Nephron (organoid): ENCODE measurements at regions not wholly inside any gene's neighbourhood (a gene's known extent, or its start where the extent isn't known, plus 50 kb on each side); places are given as distances from the start of the nearest gene placed in this dataset.

Experiments used
- H3K27ac Mint-ChIP-seq, 3 experiments: 2 replicates each; pipeline ENCODE4 v1.8.0; 2020; ENCODE audit warnings: mixed read lengths in 3 of 3, mild to moderate bottlenecking in 2 of 3, moderate library complexity in 1 of 3
- H3K27me3 Mint-ChIP-seq: 2 replicates; pipeline ENCODE4 v1.8.0; 2021; ENCODE audit warnings: low read depth, mild to moderate bottlenecking, moderate library complexity, mixed read lengths
- H3K36me3 Mint-ChIP-seq: 2 replicates; pipeline ENCODE4 v1.8.0; 2020; ENCODE audit warnings: low read depth, mixed read lengths
- H3K4me1 Mint-ChIP-seq: 2 replicates; pipeline ENCODE4 v1.8.0; 2020; ENCODE audit warnings: mixed read lengths
- H3K4me3 Mint-ChIP-seq, 3 experiments: 2 replicates each; pipeline ENCODE4 v1.8.0; 2020; ENCODE audit warnings: mild to moderate bottlenecking in 3 of 3, mixed read lengths in 3 of 3, moderate library complexity in 2 of 3
- H3K9me3 Mint-ChIP-seq: 2 replicates; pipeline ENCODE4 v1.8.0; 2020; ENCODE audit warnings: mixed read lengths
- CTCF ChIP-seq, 3 experiments: fragments of 200-600 bp; sonication (generic); IDR thresholded peaks; one replicate each; pipeline ENCODE4 v1.5.0; 2021; ENCODE audit warnings: antibody characterized with exemption in 3 of 3; ENCODE audit not compliant: unreplicated experiment in 3 of 3

DNA sequence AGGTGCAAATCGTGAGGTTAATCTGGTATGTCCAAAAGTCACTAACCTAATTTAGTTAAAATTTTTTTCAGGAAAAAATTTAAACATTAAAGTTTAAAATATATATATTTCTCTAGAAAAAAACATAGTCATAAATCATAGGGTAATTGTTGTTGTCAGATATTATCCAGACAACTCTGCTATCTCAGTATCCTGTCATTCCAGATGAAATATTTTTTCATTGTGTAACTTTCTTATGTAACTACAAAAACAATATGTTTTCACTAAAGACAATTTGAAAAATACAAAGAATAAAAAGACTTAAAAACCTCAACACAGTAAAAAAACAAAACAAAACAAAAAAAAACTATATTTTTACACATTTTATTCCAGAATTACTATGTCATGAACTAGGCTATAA is 57.6 kb downstream of the TENT5A start:
- H3K4me1 Mint-ChIP-seq, result no peaks in the 10 kb centered on the region
- H3K27ac Mint-ChIP-seq, result no peak overlapping the region
- H3K36me3 Mint-ChIP-seq, result no peaks in the 10 kb centered on the region
- H3K4me3 Mint-ChIP-seq, result no peak overlapping the region
- no peaks in the 10 kb centered on the region for H3K27me3 Mint-ChIP-seq
- no peak for TF ChIP-seq CTCF (IDR thresholded peaks at IDR 0.05; ENCODE audit: unreplicated experiment in 3 of 3)
- no peaks in the 10 kb centered on the region for H3K9me3 Mint-ChIP-seq

DNA sequence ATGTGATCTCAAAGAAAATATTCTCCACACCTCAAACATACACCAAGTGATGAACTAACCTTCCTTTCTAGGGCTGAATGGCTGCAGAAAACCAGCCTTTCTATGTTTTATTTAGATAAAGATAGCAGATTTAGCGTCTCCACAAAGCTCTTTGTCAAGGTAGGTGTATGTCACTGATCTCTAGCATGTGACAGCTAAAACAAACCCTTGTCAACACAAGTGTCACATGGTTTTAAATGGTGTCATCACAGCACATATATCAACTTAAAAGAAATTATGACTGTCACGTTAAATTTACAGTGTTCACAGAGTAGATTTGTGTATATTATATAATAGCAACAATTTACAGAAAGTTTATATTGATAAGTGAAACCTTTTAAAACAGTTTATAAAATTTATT is 58.3 kb downstream of the TENT5A start:
- H3K27ac Mint-ChIP-seq, result no peak overlapping the region
- H3K27me3 Mint-ChIP-seq, result no peaks in the 10 kb centered on the region
- H3K9me3 Mint-ChIP-seq, result no peaks in the 10 kb centered on the region
- no peaks in the 10 kb centered on the region for H3K36me3 Mint-ChIP-seq
- H3K4me1 Mint-ChIP-seq, result no peaks in the 10 kb centered on the region
- no peak overlapping the region for H3K4me3 Mint-ChIP-seq
- no peak for TF ChIP-seq CTCF (IDR thresholded peaks at IDR 0.05; ENCODE audit: unreplicated experiment in 3 of 3)

GRCh38 chr6:81693266-81693665 is 59.2 kb downstream of the TENT5A start:
- peak overlapping the region in 1 of 3 experiments; percentile 31 for H3K27ac Mint-ChIP-seq
- no peak overlapping the region for H3K4me3 Mint-ChIP-seq
- TF ChIP-seq CTCF (IDR thresholded peaks at IDR 0.05; ENCODE audit: unreplicated experiment in 3 of 3), result no peak
- H3K36me3 Mint-ChIP-seq, result no peaks in the 10 kb centered on the region
- H3K4me1 Mint-ChIP-seq, result no peaks in the 10 kb centered on the region
- no peaks in the 10 kb centered on the region for H3K27me3 Mint-ChIP-seq
- H3K9me3 Mint-ChIP-seq, result no peaks in the 10 kb centered on the region

- no peaks in the 10 kb centered on the region for H3K9me3 Mint-ChIP-seq
- no peak overlapping the region for H3K4me3 Mint-ChIP-seq
- H3K36me3 Mint-ChIP-seq, result no peaks in the 10 kb centered on the region
- H3K27ac Mint-ChIP-seq, result no peak overlapping the region
- no peaks in the 10 kb centered on the region for H3K27me3 Mint-ChIP-seq
- peaks cover 9% of the 10 kb centered on the region for H3K4me1 Mint-ChIP-seq
- no peak for TF ChIP-seq CTCF (IDR thresholded peaks at IDR 0.05; ENCODE audit: unreplicated experiment in 3 of 3)
Observed at GRCh38 chr6:81690073-81690472, 62.4 kb downstream of the TENT5A start.

GRCh38 chr6:81689580-81689979 is 62.9 kb downstream of the TENT5A start:
- Mint-ChIP-seq H3K36me3 (no peaks in the 10 kb centered on the region), H3K27me3 (no peaks in the 10 kb centered on the region), H3K9me3 (no peaks in the 10 kb centered on the region), H3K27ac (no peak overlapping the region), H3K4me3 (no peak overlapping the region), H3K4me1 (peaks cover 11% of the 10 kb centered on the region)
- no peak for TF ChIP-seq CTCF (IDR thresholded peaks at IDR 0.05; ENCODE audit: unreplicated experiment in 3 of 3)

DNA sequence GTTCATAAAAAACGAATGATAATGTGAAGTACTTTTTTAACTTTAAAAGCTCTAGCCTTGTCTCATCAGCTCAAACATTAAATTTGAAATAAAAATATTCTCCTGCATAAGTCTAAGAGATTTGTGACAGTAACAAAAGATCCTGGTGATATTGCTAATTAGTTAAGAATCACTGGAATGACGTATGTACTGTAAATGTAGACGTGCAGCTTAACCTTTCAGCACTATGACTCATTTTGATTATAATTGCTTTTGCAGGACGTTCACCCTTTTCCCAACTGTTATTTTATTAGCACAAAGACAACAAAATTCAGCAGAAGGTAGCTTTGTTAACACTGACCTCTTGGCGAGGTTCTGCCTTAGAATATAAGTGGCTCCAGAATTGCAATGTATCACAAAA is 68.6 kb downstream of the TENT5A start:
- Mint-ChIP-seq H3K4me1 (peaks cover 11% of the 10 kb centered on the region), H3K27me3 (no peaks in the 10 kb centered on the region), H3K27ac (no peak overlapping the region)

More for the DNA sequence above, 68.6 kb downstream of the TENT5A start:
- Mint-ChIP-seq H3K9me3 (no peaks in the 10 kb centered on the region), H3K4me3 (no peak overlapping the region), H3K36me3 (no peaks in the 10 kb centered on the region)
- no peak for TF ChIP-seq CTCF (IDR thresholded peaks at IDR 0.05; ENCODE audit: unreplicated experiment in 3 of 3)
